Esophagus muscularis mucosa (tissue), 4 donors: ENCODE measurements at regions not wholly inside any gene's neighbourhood (a gene's known extent, or its start where the extent isn't known, plus 50 kb on each side); places are given as distances from the start of the nearest gene placed in this dataset.

Experiments
- DNase-seq: peaks from one replicate; pipeline ENCODE4 v3.0.0-alpha.2; 2017; ENCODE audit errors: extremely low spot score
- H3K27ac ChIP-seq, 4 donors: fragments of 200-600 bp; sonication (generic); replicated peaks in 1 of 4; 1 replicate in 3 of 4; 2 replicates in 1 of 4; pipeline ENCODE4 v1.5.1; 2016 to 2019; ENCODE audit warnings: mild to moderate bottlenecking in 1 of 4
- H3K27me3 ChIP-seq, 4 donors: fragments of 200-600 bp; sonication (generic); one replicate each; pipeline versions ENCODE4 v1.5.1 to v1.6.0; 2016 to 2019
- H3K36me3 ChIP-seq, 4 donors: fragments of 200-600 bp; sonication (generic); one replicate each; pipeline ENCODE4 v1.5.1; 2016 to 2019
- H3K4me1 ChIP-seq, 4 donors: fragments of 200-600 bp; sonication (generic); one replicate each; pipeline ENCODE4 v1.5.1; 2016 to 2019
- H3K4me3 ChIP-seq, 4 donors: fragments of 200-600 bp; sonication (generic); 1 replicate in 2 of 4; 2 replicates in 2 of 4; pipeline ENCODE4 v1.5.1; 2016 to 2019; ENCODE audit warnings: mild to moderate bottlenecking in 4 of 4, moderate library complexity in 1 of 4
- H3K9me3 ChIP-seq, 4 donors: fragments of 200-600 bp; sonication (generic); 1 replicate in 3 of 4; 2 replicates in 1 of 4; pipeline ENCODE4 v1.5.1; 2016 to 2019
- CTCF ChIP-seq, 3 experiments: fragments of 200-600 bp in 2 of 3; fragments of 450-650 bp in 1 of 3; sonication (generic) in 2 of 3; IDR thresholded peaks; one replicate each; pipeline ENCODE4 v1.5.1; 2017 to 2019; ENCODE audit warnings: antibody characterized with exemption in 3 of 3, mild to moderate bottlenecking in 2 of 3, moderate library complexity in 1 of 3
- EP300 ChIP-seq: sonication (generic); formaldehyde crosslinking; IDR thresholded peaks from one replicate; pipeline ENCODE4 v1.6.1; 2017; ENCODE audit warnings: antibody characterized with exemption
- POLR2A ChIP-seq: fragments of 450-650 bp; IDR thresholded peaks from one replicate; pipeline ENCODE4 v1.6.1; 2017; ENCODE audit warnings: antibody characterized with exemption, moderate library complexity, mild to moderate bottlenecking, low read depth
- POLR2AphosphoS5 ChIP-seq, 2 donors: sonication (generic); formaldehyde crosslinking; IDR thresholded peaks; one replicate each; pipeline ENCODE4 v1.6.1; 2017; ENCODE audit warnings: antibody characterized with exemption in 2 of 2
- WGBS: methylation state at CpG from one replicate; pipeline ENCODE4 v1.1.5; 2018; 5-methylcytosine and 5-hydroxymethylcytosine counted together
- intact Hi-C: fragments of 100-400 bp; cut with DNase I; formaldehyde crosslinking; loops from one replicate; pipeline ENCODE4 v1.15.1; 2023

- Histone ChIP-seq H3K4me1 (peaks cover 0 to 19% (median 11%) of the 10 kb centered on the region in 4 donors), H3K36me3 (no peaks in the 10 kb centered on the region), H3K9me3 (peaks cover 0 to 27% (median 9%) of the 10 kb centered on the region in 4 donors), H3K27me3 (peaks cover 0 to 59% (median 12%) of the 10 kb centered on the region in 4 donors), H3K4me3 (no peak overlapping the region), H3K27ac (no peak overlapping the region)
- TF ChIP-seq CTCF (IDR thresholded peaks at IDR 0.05) (no peak), POLR2A (no peak), EP300 (no peak), POLR2AphosphoS5 (IDR thresholded peaks at IDR 0.05) (no peak)
- WGBS = 84% methylated on average over 4 of the region's 4 CpGs
- DNase-seq = no peak
- intact Hi-C loops = no loop called here
Observed at GRCh38 chr22:48573766-48574165, 1253.9 kb downstream of the BRD1 start.

GRCh38 chr22:48572951-48573350 is 1254.7 kb downstream of the BRD1 start:
- H3K9me3 ChIP-seq = peaks cover 0 to 27% (median 9%) of the 10 kb centered on the region in 4 donors
- peaks cover 0 to 54% (median 11%) of the 10 kb centered on the region in 4 donors for H3K27me3 ChIP-seq
- peaks cover 0 to 19% (median 11%) of the 10 kb centered on the region in 4 donors for H3K4me1 ChIP-seq
- H3K36me3 ChIP-seq = no peaks in the 10 kb centered on the region
- intact Hi-C loops = no loop called here
- no peak overlapping the region for H3K27ac ChIP-seq
- no peak overlapping the region for H3K4me3 ChIP-seq
- no peak for DNase-seq
- 86% methylated on average over 4 of the region's 4 CpGs for WGBS
- TF ChIP-seq EP300 (no peak), CTCF (IDR thresholded peaks at IDR 0.05) (no peak)

- no peak overlapping the region for H3K27ac ChIP-seq
- peaks cover 0 to 5% (median 1%) of the 10 kb centered on the region in 4 donors for H3K4me1 ChIP-seq
- WGBS = 86% methylated on average over 2 of the region's 2 CpGs
- DNase-seq = no peak
- no peaks in the 10 kb centered on the region for H3K36me3 ChIP-seq
- H3K9me3 ChIP-seq = peaks cover 0 to 27% (median 9%) of the 10 kb centered on the region in 4 donors
- peaks cover 0 to 46% (median 7%) of the 10 kb centered on the region in 4 donors for H3K27me3 ChIP-seq
- intact Hi-C loops = no loop called here
- H3K4me3 ChIP-seq = no peak overlapping the region
- TF ChIP-seq POLR2A (no peak), EP300 (no peak)
Observed at GRCh38 chr22:48570912-48571311, 1256.8 kb downstream of the BRD1 start.

GRCh38 chr22:48569476-48570233 is 1258.0 kb downstream of the BRD1 start:
- no peak for DNase-seq
- TF ChIP-seq POLR2AphosphoS5 (IDR thresholded peaks at IDR 0.05) (no peak), EP300 (no peak), CTCF (IDR thresholded peaks at IDR 0.05) (no peak), POLR2A (no peak)
- no peaks in the 10 kb centered on the region for H3K4me1 ChIP-seq
- H3K27me3 ChIP-seq = peaks cover 0 to 52% (median 4%) of the 10 kb centered on the region in 4 donors
- WGBS = 98% methylated on average over 13 of the region's 25 CpGs
- no peak overlapping the region for H3K27ac ChIP-seq
- H3K36me3 ChIP-seq = no peaks in the 10 kb centered on the region
- peaks cover 0 to 27% (median 9%) of the 10 kb centered on the region in 4 donors for H3K9me3 ChIP-seq
- no peak overlapping the region for H3K4me3 ChIP-seq
- intact Hi-C loops = no loop called here

GRCh38 chr22:48568736-48569330 is 1258.8 kb downstream of the BRD1 start:
- no peak overlapping the region for H3K27ac ChIP-seq
- no peak for DNase-seq

More at GRCh38 chr22:48568736-48569330, 1258.8 kb downstream of the BRD1 start:
- Histone ChIP-seq H3K4me1 (no peaks in the 10 kb centered on the region), H3K27me3 (peaks cover 0 to 52% (median 0%) of the 10 kb centered on the region in 4 donors), H3K36me3 (no peaks in the 10 kb centered on the region), H3K4me3 (no peak overlapping the region), H3K9me3 (peaks cover 0 to 27% (median 9%) of the 10 kb centered on the region in 4 donors)
- intact Hi-C loops = no loop called here
- TF ChIP-seq CTCF (IDR thresholded peaks at IDR 0.05) (no peak), POLR2A (no peak), EP300 (no peak)
- 71% methylated on average over 8 of the region's 15 CpGs for WGBS
